Mesendoderm (in vitro differentiated cells): ENCODE measurements at regions not wholly inside any gene's neighbourhood (a gene's known extent, or its start where the extent isn't known, plus 50 kb on each side); places are given as distances from the start of the nearest gene placed in this dataset.

ENCODE experiments used
- DNase-seq: peaks from one replicate; pipeline ENCODE4 v3.0.0; 2013
- H2AK5ac ChIP-seq: 2 replicates; pipeline ENCODE4 v1.6.1; 2013; ENCODE audit warnings: low read length, inconsistent platforms
- H2BK120ac ChIP-seq: 2 replicates; pipeline ENCODE4 v1.6.1; 2013; ENCODE audit warnings: low read depth, mild to moderate bottlenecking, low read length, moderate library complexity, mixed read lengths
- H2BK15ac ChIP-seq: replicated peaks from 2 replicates; pipeline ENCODE4 v1.6.1; 2013; ENCODE audit warnings: low read depth, mild to moderate bottlenecking, moderate library complexity
- H2BK5ac ChIP-seq: 2 replicates; pipeline ENCODE4 v1.6.1; 2013; ENCODE audit warnings: low read length, inconsistent platforms
- H3K18ac ChIP-seq: 2 replicates; pipeline ENCODE4 v1.6.1; 2013; ENCODE audit warnings: mild to moderate bottlenecking, low read length, mixed read lengths
- H3K23ac ChIP-seq: one replicate; pipeline ENCODE4 v1.6.1; 2013; ENCODE audit warnings: low read length
- H3K27ac ChIP-seq: 2 replicates; pipeline ENCODE4 v1.5.1; 2013; ENCODE audit warnings: low read depth, mild to moderate bottlenecking, inconsistent platforms, low read length, moderate library complexity
- H3K27me3 ChIP-seq: 2 replicates; pipeline ENCODE4 v1.6.1; 2013; ENCODE audit warnings: low read length, control low read depth, mild to moderate bottlenecking, inconsistent platforms; ENCODE audit not compliant: insufficient read depth, poor library complexity
- H3K36me3 ChIP-seq: 2 replicates; pipeline ENCODE4 v1.6.1; 2013; ENCODE audit warnings: low read length, inconsistent platforms; ENCODE audit not compliant: control insufficient read depth, insufficient read depth
- H3K4ac ChIP-seq: one replicate; pipeline ENCODE4 v1.6.1; 2013; ENCODE audit warnings: low read depth, mild to moderate bottlenecking, low read length, moderate library complexity
- H3K4me1 ChIP-seq: 2 replicates; pipeline ENCODE4 v1.6.1; 2013; ENCODE audit warnings: low read depth, low read length, inconsistent platforms; ENCODE audit not compliant: control insufficient read depth
- H3K4me2 ChIP-seq: 2 replicates; pipeline ENCODE4 v1.6.1; 2013; ENCODE audit warnings: low read length
- H3K4me3 ChIP-seq: 2 replicates; pipeline ENCODE4 v1.5.1; 2013; ENCODE audit warnings: mild to moderate bottlenecking, low read length
- H3K56ac ChIP-seq: one replicate; pipeline ENCODE4 v1.6.1; 2013; ENCODE audit warnings: low read length
- H3K79me1 ChIP-seq: 2 replicates; pipeline ENCODE4 v1.6.1; 2013; ENCODE audit warnings: low read length, inconsistent platforms
- H3K79me2 ChIP-seq: 2 replicates; pipeline ENCODE4 v1.6.1; 2013; ENCODE audit warnings: mild to moderate bottlenecking, low read length; ENCODE audit not compliant: control insufficient read depth, insufficient read depth
- H3K9ac ChIP-seq: 2 replicates; pipeline ENCODE4 v1.6.1; 2013; ENCODE audit warnings: low read length, inconsistent platforms
- H4K5ac ChIP-seq: one replicate; pipeline ENCODE4 v1.6.1; 2013; ENCODE audit warnings: low read length
- H4K8ac ChIP-seq: one replicate; pipeline ENCODE4 v1.6.1; 2013; ENCODE audit warnings: low read depth, mild to moderate bottlenecking, control low read depth, low read length, moderate library complexity
- WGBS: extraction: QIAGEN DNeasy Blood & Tissue Kit; methylation state at CpG from one replicate; pipeline ENCODE4 v1.1.7; 2013; ENCODE audit warnings: low lambda C conversion rate, missing lambda C conversion rate; ENCODE audit not compliant: insufficient coverage; ENCODE audit errors: extremely low coverage; 5-methylcytosine and 5-hydroxymethylcytosine counted together

DNA sequence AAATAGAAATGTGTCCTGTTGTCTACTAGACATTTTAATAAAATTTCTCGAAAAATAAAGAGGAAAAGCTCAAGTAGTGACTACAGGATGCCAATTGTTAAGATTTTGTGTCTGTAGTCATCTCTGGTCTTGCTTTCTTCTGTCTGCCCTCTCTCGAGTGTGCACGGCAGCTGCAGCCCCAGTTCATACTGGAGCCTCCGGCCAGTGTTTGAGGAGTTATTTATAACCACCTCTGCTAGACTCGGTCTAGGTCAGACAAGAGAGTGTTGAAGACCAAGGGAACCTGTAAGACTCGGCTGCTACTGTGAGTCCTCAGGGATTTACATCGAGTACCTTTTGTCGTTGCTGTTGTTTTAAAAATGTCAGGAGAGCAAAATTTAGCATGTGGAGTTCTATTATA lies 810.1 kb upstream of the POU3F3 start:
- Histone ChIP-seq H2BK5ac (no peak overlapping the region), H2BK15ac (no peak overlapping the region), H3K23ac (no peak overlapping the region), H3K36me3 (no peaks in the 10 kb centered on the region), H3K27me3 (no peaks in the 10 kb centered on the region), H3K79me2 (no peaks in the 10 kb centered on the region), H3K9ac (no peak overlapping the region), H3K4me3 (no peak overlapping the region), H3K79me1 (no peaks in the 10 kb centered on the region), H3K4ac (no peak overlapping the region), H3K18ac (no peak overlapping the region), H2BK120ac (no peak overlapping the region), H3K27ac (no peak overlapping the region), H3K4me2 (no peak overlapping the region), H2AK5ac (no peak overlapping the region), H4K5ac (no peak overlapping the region), H4K8ac (no peak overlapping the region), H3K4me1 (no peaks in the 10 kb centered on the region), H3K56ac (no peak overlapping the region)
- DNase-seq = no peak
- no CpG with 5 or more reads among the region's 8 CpGs for WGBS

DNA sequence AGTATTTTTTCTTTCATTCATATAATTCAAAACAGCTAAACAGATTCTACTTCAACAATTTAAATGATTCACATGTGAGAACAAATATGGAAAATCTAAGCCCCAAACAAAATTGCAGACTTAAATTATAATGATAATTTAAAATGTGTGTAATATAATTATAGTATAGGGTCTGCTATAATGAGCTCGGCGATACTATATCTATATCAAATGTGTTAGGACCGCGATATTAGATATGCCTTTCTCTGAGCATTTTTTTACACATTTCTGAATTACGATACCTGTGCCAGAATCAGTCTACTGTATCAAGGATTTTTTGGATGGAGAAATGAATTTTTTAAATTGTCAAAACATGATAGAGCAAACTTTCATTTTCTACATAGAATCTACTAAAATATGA lies 808.8 kb upstream of the POU3F3 start:
- H3K4me3 ChIP-seq = no peak overlapping the region
- 100% methylated on average over 2 of the region's 5 CpGs for WGBS
- H3K79me2 ChIP-seq = no peaks in the 10 kb centered on the region
- no peak overlapping the region for H3K18ac ChIP-seq
- no peaks in the 10 kb centered on the region for H3K4me1 ChIP-seq
- H3K4me2 ChIP-seq = no peak overlapping the region
- H3K23ac ChIP-seq = no peak overlapping the region
- H2BK5ac ChIP-seq = no peak overlapping the region
- no peaks in the 10 kb centered on the region for H3K27me3 ChIP-seq
- no peak overlapping the region for H2AK5ac ChIP-seq
- no peak overlapping the region for H4K5ac ChIP-seq
- no peak overlapping the region for H4K8ac ChIP-seq
- H3K79me1 ChIP-seq = no peaks in the 10 kb centered on the region
- H3K36me3 ChIP-seq = no peaks in the 10 kb centered on the region
- H3K27ac ChIP-seq = no peak overlapping the region
- no peak overlapping the region for H3K9ac ChIP-seq
- no peak overlapping the region for H3K4ac ChIP-seq
- H3K56ac ChIP-seq = no peak overlapping the region
- no peak for DNase-seq
- no peak overlapping the region for H2BK15ac ChIP-seq
- H2BK120ac ChIP-seq = no peak overlapping the region

- Histone ChIP-seq H3K4me2 (no peak overlapping the region), H3K79me1 (no peaks in the 10 kb centered on the region), H2AK5ac (no peak overlapping the region), H3K4me3 (no peak overlapping the region), H4K8ac (no peak overlapping the region), H3K23ac (no peak overlapping the region), H3K4ac (no peak overlapping the region), H3K79me2 (no peaks in the 10 kb centered on the region), H3K56ac (no peak overlapping the region), H3K4me1 (no peaks in the 10 kb centered on the region), H4K5ac (no peak overlapping the region), H3K9ac (no peak overlapping the region), H3K18ac (no peak overlapping the region), H2BK15ac (no peak overlapping the region), H3K27me3 (no peaks in the 10 kb centered on the region), H2BK120ac (no peak overlapping the region), H2BK5ac (no peak overlapping the region), H3K36me3 (no peaks in the 10 kb centered on the region), H3K27ac (no peak overlapping the region)
- no CpG with 5 or more reads among the region's 2 CpGs for WGBS
- no peak for DNase-seq
Observed at GRCh38 chr2:104046466-104046865, 807.4 kb upstream of the POU3F3 start.

DNA sequence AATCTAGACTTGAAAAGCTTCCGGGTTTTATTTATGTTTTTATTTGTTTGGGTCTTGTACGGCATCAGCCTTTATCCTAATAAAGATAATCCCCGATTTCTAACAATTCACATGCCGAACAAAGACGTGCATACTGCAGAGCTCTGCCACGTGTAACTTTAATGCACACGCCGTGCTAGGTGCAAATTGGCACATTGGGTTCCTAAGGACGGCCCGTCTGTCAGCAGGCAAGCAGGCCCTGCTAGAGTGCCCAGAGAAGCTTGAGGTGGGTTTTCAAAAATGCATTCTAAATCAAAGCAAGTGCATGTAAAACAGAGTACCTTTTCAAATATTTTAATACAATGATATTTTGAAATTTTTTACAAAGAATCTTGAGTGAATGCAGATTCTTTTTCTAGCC lies 806.4 kb upstream of the POU3F3 start:
- no peak overlapping the region for H3K23ac ChIP-seq
- no peaks in the 10 kb centered on the region for H3K79me2 ChIP-seq
- H4K8ac ChIP-seq = no peak overlapping the region
- no peak overlapping the region for H3K4me3 ChIP-seq
- no peak overlapping the region for H3K4me2 ChIP-seq
- H3K56ac ChIP-seq = no peak overlapping the region
- H2AK5ac ChIP-seq = no peak overlapping the region
- WGBS = no CpG with 5 or more reads among the region's 10 CpGs
- H4K5ac ChIP-seq = no peak overlapping the region
- H3K79me1 ChIP-seq = no peaks in the 10 kb centered on the region
- H3K9ac ChIP-seq = no peak overlapping the region
- no peak overlapping the region for H2BK120ac ChIP-seq
- no peaks in the 10 kb centered on the region for H3K36me3 ChIP-seq
- no peak for DNase-seq
- H3K27ac ChIP-seq = no peak overlapping the region
- no peaks in the 10 kb centered on the region for H3K27me3 ChIP-seq
- no peak overlapping the region for H2BK5ac ChIP-seq
- H3K4me1 ChIP-seq = no peaks in the 10 kb centered on the region
- no peak overlapping the region for H3K18ac ChIP-seq
- no peak overlapping the region for H3K4ac ChIP-seq
- no peak overlapping the region for H2BK15ac ChIP-seq

DNA sequence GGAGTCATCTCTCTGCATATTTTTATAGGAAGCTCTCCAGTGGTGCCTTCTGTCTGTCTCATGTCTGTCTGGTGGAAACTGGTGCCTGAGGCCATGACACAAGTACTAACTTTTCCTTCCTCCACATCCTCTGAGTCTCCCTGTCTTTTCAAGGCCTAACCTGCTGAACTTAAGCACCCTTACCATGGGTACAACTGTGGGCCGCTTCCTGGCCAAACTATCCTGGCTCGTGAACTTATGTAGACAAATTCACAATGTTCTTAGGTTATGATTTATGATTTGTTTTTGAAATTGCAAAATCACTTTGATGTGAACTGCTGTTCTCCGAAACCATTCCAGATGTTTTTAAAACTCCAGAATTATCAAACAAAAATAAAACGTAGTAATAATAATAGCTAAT lies 804.5 kb upstream of the POU3F3 start:
- Histone ChIP-seq H2BK15ac (no peak overlapping the region), H4K5ac (no peak overlapping the region), H3K9ac (no peak overlapping the region), H3K4ac (no peak overlapping the region), H3K79me1 (no peaks in the 10 kb centered on the region), H3K79me2 (no peaks in the 10 kb centered on the region), H2BK5ac (no peak overlapping the region), H3K4me1 (no peaks in the 10 kb centered on the region), H3K27ac (no peak overlapping the region), H3K56ac (no peak overlapping the region), H3K4me2 (no peak overlapping the region), H4K8ac (peak overlapping the region; percentile 56), H3K4me3 (no peak overlapping the region), H2AK5ac (no peak overlapping the region), H3K36me3 (no peaks in the 10 kb centered on the region), H3K27me3 (no peaks in the 10 kb centered on the region), H3K23ac (no peak overlapping the region), H3K18ac (no peak overlapping the region), H2BK120ac (no peak overlapping the region)
- DNase-seq = no peak
- WGBS = no CpG with 5 or more reads among the region's 4 CpGs

GRCh38 chr2:104049981-104050380 lies 803.9 kb upstream of the POU3F3 start:
- no peak overlapping the region for H3K4ac ChIP-seq
- H3K4me3 ChIP-seq = no peak overlapping the region
- H3K23ac ChIP-seq = no peak overlapping the region
- no peak overlapping the region for H3K27ac ChIP-seq
- no peak overlapping the region for H3K56ac ChIP-seq
- no peaks in the 10 kb centered on the region for H3K79me2 ChIP-seq
- no peak overlapping the region for H3K9ac ChIP-seq
- H4K5ac ChIP-seq = no peak overlapping the region
- H3K4me2 ChIP-seq = no peak overlapping the region
- no peak for DNase-seq
- no peak overlapping the region for H3K18ac ChIP-seq
- no peak overlapping the region for H2BK120ac ChIP-seq
- no peaks in the 10 kb centered on the region for H3K79me1 ChIP-seq
- no CpG with 5 or more reads among the region's 5 CpGs for WGBS
- no peak overlapping the region for H2AK5ac ChIP-seq
- H3K27me3 ChIP-seq = no peaks in the 10 kb centered on the region
- no peak overlapping the region for H2BK5ac ChIP-seq
- no peak overlapping the region for H2BK15ac ChIP-seq
- H3K36me3 ChIP-seq = no peaks in the 10 kb centered on the region
- H3K4me1 ChIP-seq = no peaks in the 10 kb centered on the region
- H4K8ac ChIP-seq = no peak overlapping the region
